Activated T-cell treated with anti-CD3 and anti-CD28 coated beads for 1 hour (primary cell): ENCODE measurements at regions not wholly inside any gene's neighbourhood (a gene's known extent, or its start where the extent isn't known, plus 50 kb on each side); places are given as distances from the start of the nearest gene placed in this dataset.

Source experiments
- DNase-seq: peaks from one replicate; pipeline ENCODE4 v3.0.0-alpha.2; 2020; ENCODE audit warnings: low read depth

GRCh38 chr4:38189445-38189844, 229.2 kb downstream of the PTTG2 start:
- DNase-seq, result no peak

- no peak for DNase-seq
Observed at GRCh38 chr4:38190717-38191178, 230.6 kb downstream of the PTTG2 start.

GRCh38 chr4:38192516-38192915, 232.3 kb downstream of the PTTG2 start:
- DNase-seq, result no peak

- no peak for DNase-seq
Observed at GRCh38 chr4:38193236-38193863, 233.2 kb downstream of the PTTG2 start.

GRCh38 chr4:38194047-38194602, 233.9 kb downstream of the PTTG2 start:
- no peak for DNase-seq

- DNase-seq, result no peak
Observed at GRCh38 chr4:38195486-38195885, 235.3 kb downstream of the PTTG2 start.

- DNase-seq, result no peak
Observed at GRCh38 chr4:38195911-38196310, 235.7 kb downstream of the PTTG2 start.

GRCh38 chr4:38202242-38202641, 242.0 kb downstream of the PTTG2 start:
- no peak for DNase-seq

GRCh38 chr4:38203609-38204008, 243.4 kb downstream of the PTTG2 start:
- DNase-seq, result no peak

GRCh38 chr4:38204339-38205035, 244.3 kb downstream of the PTTG2 start:
- no peak for DNase-seq

- DNase-seq, result no peak
Observed at GRCh38 chr4:38205261-38205660, 245.1 kb downstream of the PTTG2 start.

- DNase-seq, result no peak
Observed at GRCh38 chr4:38207110-38207457, 246.9 kb downstream of the PTTG2 start.

GRCh38 chr4:38209654-38210053, 249.5 kb downstream of the PTTG2 start:
- DNase-seq, result no peak

GRCh38 chr4:38210396-38211114, 250.4 kb downstream of the PTTG2 start:
- DNase-seq, result no peak

GRCh38 chr4:38211885-38212284, 251.7 kb downstream of the PTTG2 start:
- DNase-seq, result no peak

- DNase-seq, result no peak
Observed at GRCh38 chr4:38213083-38213805, 253.0 kb downstream of the PTTG2 start.

GRCh38 chr4:38222892-38223291, 262.7 kb downstream of the PTTG2 start:
- DNase-seq, result no peak

- no peak for DNase-seq
Observed at GRCh38 chr4:38223306-38223705, 263.1 kb downstream of the PTTG2 start.

GRCh38 chr4:38223782-38224236, 263.6 kb downstream of the PTTG2 start:
- no peak for DNase-seq

GRCh38 chr4:38224850-38225249, 264.7 kb downstream of the PTTG2 start:
- no peak for DNase-seq

GRCh38 chr4:38226170-38226569, 266.0 kb downstream of the PTTG2 start:
- DNase-seq, result no peak

- no peak for DNase-seq
Observed at GRCh38 chr4:38230121-38230801, 270.1 kb downstream of the PTTG2 start.
